Breast epithelium (tissue), 4 donors: ENCODE measurements at regions not wholly inside any gene's neighbourhood (a gene's known extent, or its start where the extent isn't known, plus 50 kb on each side); places are given as distances from the start of the nearest gene placed in this dataset.

ENCODE experiments used
- DNase-seq, 2 donors: peaks; one replicate each; pipeline ENCODE4 v3.0.0-alpha.2; 2019; ENCODE audit warnings: low spot score in 2 of 2
- H3K27ac ChIP-seq, 2 donors: fragments of 200-600 bp; sonication (generic) in 1 of 2; one replicate each; pipeline ENCODE4 v1.5.1; 2016 to 2019; ENCODE audit warnings: mild to moderate bottlenecking in 1 of 2
- H3K27me3 ChIP-seq, 2 donors: fragments of 200-600 bp; sonication (generic) in 1 of 2; one replicate each; pipeline versions ENCODE4 v1.5.1 to v1.6.0; 2017 to 2019; ENCODE audit warnings: control low read depth in 1 of 2, mild to moderate bottlenecking in 1 of 2
- H3K36me3 ChIP-seq: fragments of 200-600 bp; one replicate; pipeline ENCODE4 v1.5.1; 2019
- H3K4me1 ChIP-seq, 2 donors: fragments of 200-600 bp; sonication (generic); one replicate each; pipeline ENCODE4 v1.5.1; 2016 to 2019; ENCODE audit warnings: control low read depth in 1 of 2
- H3K4me3 ChIP-seq, 3 donors: fragments of 200-600 bp; sonication (generic); 1 replicate in 2 of 3; 2 replicates in 1 of 3; pipeline ENCODE4 v1.5.1; 2016 to 2019; ENCODE audit warnings: mild to moderate bottlenecking in 3 of 3, moderate library complexity in 2 of 3
- H3K9me3 ChIP-seq, 2 donors: fragments of 200-600 bp; sonication (generic) in 1 of 2; one replicate each; pipeline ENCODE4 v1.5.1; 2016 to 2019; ENCODE audit warnings: control low read depth in 1 of 2
- POLR2A ChIP-seq: fragments of 450-650 bp; IDR thresholded peaks from one replicate; pipeline ENCODE4 v1.6.1; 2016; ENCODE audit warnings: antibody characterized with exemption, mild to moderate bottlenecking, moderate library complexity
- POLR2AphosphoS5 ChIP-seq, 3 donors: sonication (generic); formaldehyde crosslinking; IDR thresholded peaks; one replicate each; pipeline ENCODE4 v1.6.1; 2017; ENCODE audit warnings: antibody characterized with exemption in 3 of 3
- intact Hi-C: fragments of 100-400 bp; cut with DNase I; formaldehyde crosslinking; loops from one replicate; pipeline ENCODE4 v1.15.1; 2023; ENCODE audit warnings: low total_unique reads
- TF ChIP-seq, protein P1 (sequence below), 3 donors: fragments of 450-650 bp; IDR thresholded peaks; one replicate each; pipeline ENCODE4 v1.5.1; 2016 to 2017; ENCODE audit warnings: antibody characterized with exemption in 3 of 3, mild to moderate bottlenecking in 3 of 3, moderate library complexity in 3 of 3

DNA sequence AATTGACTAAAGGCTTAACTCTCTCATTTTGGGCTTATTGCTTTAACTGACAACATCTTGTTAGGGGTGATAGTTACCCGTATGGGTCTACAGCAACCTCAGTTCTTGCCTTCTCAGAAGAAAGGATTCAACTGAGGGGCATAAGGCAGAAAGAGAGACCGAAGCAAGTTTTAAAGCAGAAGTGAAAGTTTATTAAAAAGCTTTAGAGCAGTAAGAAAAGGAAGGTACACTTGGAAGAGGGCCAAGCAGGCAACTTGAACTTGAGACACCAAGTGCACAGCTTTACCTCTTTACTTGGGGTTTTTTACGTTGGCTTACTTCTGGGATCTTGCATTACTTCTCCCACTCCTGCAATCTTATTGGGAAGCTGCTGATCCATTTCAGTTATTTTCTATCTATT, 246.9 kb upstream of the PRR20A start:
- intact Hi-C loops: no loop called here
- H3K27me3 ChIP-seq: no peaks in the 10 kb centered on the region
- H3K9me3 ChIP-seq: no peaks in the 10 kb centered on the region
- no peaks in the 10 kb centered on the region for H3K36me3 ChIP-seq
- DNase-seq: no peak
- no peak overlapping the region for H3K27ac ChIP-seq
- H3K4me1 ChIP-seq: no peaks in the 10 kb centered on the region
- TF ChIP-seq, protein P1, sequence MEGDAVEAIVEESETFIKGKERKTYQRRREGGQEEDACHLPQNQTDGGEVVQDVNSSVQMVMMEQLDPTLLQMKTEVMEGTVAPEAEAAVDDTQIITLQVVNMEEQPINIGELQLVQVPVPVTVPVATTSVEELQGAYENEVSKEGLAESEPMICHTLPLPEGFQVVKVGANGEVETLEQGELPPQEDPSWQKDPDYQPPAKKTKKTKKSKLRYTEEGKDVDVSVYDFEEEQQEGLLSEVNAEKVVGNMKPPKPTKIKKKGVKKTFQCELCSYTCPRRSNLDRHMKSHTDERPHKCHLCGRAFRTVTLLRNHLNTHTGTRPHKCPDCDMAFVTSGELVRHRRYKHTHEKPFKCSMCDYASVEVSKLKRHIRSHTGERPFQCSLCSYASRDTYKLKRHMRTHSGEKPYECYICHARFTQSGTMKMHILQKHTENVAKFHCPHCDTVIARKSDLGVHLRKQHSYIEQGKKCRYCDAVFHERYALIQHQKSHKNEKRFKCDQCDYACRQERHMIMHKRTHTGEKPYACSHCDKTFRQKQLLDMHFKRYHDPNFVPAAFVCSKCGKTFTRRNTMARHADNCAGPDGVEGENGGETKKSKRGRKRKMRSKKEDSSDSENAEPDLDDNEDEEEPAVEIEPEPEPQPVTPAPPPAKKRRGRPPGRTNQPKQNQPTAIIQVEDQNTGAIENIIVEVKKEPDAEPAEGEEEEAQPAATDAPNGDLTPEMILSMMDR (IDR thresholded peaks at IDR 0.05): no peak
- no peak for TF ChIP-seq POLR2AphosphoS5 (IDR thresholded peaks at IDR 0.05)
- TF ChIP-seq POLR2A: no peak
- no peak overlapping the region for H3K4me3 ChIP-seq

DNA sequence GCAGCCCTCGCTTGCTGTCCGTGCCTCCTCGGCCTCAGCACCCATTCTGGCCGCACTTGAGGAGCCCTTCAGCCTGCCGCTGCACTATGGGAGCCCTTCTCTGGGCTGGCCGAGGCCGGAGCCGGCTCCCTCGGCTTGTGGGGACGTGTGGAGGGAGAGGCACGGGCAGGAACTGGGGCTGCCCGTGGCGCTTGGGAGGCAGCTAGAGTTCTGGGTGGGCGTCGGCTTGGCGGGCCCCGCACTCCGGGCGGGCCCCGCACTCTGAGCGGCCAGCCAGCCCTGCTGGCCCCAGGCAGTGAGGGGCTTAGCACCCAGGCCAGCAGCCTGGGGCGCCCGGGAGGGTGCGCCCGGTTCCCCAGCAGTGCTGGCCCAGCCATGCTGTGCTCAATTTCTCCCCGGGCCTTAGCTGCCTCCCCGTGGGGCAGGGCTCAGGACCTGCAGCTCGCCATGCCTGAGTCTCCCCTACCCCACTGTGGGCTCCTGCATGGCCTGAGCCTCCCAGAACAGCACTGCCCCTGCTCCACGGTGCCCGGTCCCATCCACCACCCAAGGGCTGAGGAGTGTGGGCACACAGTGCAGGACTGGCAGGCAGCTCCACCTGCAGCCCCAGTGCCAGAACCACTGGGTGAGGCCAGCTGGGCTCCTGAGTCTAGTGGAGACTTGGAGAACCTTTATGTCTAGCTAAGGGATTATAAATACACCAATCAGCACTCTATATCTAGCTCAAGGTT, 240.0 kb upstream of the PRR20A start:
- peaks cover 0 to 6% of the 10 kb centered on the region in 2 donors for H3K9me3 ChIP-seq

DNA sequence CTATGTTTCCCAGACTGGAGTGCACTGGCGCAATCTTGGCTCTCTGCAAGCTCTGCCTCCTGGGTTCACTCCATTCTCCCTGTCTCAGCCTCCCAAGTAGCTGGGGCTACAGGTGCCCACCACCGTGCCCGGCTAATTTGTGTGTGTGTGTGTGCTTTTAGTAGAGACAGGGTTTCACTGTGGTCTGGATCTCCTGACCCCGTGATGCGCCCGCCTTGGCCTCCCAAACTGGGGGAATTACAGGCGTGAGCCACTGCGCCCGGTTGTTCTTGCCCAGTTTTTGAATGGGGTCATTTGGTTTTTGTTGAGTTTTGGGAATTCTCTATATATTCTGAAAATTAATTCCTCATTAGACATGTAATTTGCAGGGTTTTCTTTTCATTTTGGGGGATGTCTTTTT, 238.4 kb upstream of the PRR20A start:
- intact Hi-C loops: no loop called here
- Histone ChIP-seq H3K27ac (no peak overlapping the region), H3K4me3 (no peak overlapping the region), H3K36me3 (no peaks in the 10 kb centered on the region), H3K9me3 (peaks cover 0 to 6% of the 10 kb centered on the region in 2 donors), H3K4me1 (no peaks in the 10 kb centered on the region), H3K27me3 (no peaks in the 10 kb centered on the region)
- no peak for DNase-seq
- TF ChIP-seq, protein P1 (IDR thresholded peaks at IDR 0.05): no peak
- TF ChIP-seq POLR2A (no peak), POLR2AphosphoS5 (IDR thresholded peaks at IDR 0.05) (no peak)

More for the DNA sequence above, 240.0 kb upstream of the PRR20A start:
- Histone ChIP-seq H3K27me3 (no peaks in the 10 kb centered on the region), H3K4me3 (no peak overlapping the region), H3K27ac (no peak overlapping the region), H3K4me1 (no peaks in the 10 kb centered on the region), H3K36me3 (no peaks in the 10 kb centered on the region)
- no peak for DNase-seq
- intact Hi-C loops: no loop called here
- TF ChIP-seq POLR2AphosphoS5 (IDR thresholded peaks at IDR 0.05): no peak
- no peak for TF ChIP-seq POLR2A
- TF ChIP-seq, protein P1 (IDR thresholded peaks at IDR 0.05): no peak

DNA sequence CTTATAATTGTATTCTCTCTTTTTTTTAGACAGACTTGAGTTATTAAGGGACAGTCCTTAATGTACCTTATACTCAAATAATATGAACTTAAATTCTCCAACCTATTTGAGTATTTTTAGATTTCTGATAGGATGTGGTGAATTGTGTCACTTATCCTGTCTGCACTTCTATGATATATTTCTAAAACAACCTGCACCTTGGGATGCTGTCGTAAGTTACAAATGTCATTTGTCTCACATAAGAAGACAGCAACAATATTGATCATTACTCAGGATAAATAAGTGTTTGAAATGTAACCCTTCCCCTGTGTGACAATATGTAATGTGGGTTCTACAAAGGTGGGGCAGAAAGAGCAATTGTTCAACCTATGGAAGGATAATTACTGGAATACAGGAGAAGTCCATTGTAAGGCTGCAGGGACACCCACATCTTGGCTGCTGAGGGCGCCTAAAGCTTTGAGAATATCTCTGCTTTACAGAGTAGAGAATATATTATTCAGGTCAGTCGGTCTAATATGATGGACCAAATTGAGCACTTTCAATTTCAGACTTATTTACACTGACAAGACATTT, 236.9 kb upstream of the PRR20A start:
- Histone ChIP-seq H3K27ac (no peak overlapping the region), H3K27me3 (no peaks in the 10 kb centered on the region), H3K4me3 (no peak overlapping the region), H3K9me3 (peaks cover 0 to 6% of the 10 kb centered on the region in 2 donors), H3K36me3 (no peaks in the 10 kb centered on the region), H3K4me1 (no peaks in the 10 kb centered on the region)
- intact Hi-C loops: no loop called here
- DNase-seq: no peak
- TF ChIP-seq, protein P1 (IDR thresholded peaks at IDR 0.05): no peak

DNA sequence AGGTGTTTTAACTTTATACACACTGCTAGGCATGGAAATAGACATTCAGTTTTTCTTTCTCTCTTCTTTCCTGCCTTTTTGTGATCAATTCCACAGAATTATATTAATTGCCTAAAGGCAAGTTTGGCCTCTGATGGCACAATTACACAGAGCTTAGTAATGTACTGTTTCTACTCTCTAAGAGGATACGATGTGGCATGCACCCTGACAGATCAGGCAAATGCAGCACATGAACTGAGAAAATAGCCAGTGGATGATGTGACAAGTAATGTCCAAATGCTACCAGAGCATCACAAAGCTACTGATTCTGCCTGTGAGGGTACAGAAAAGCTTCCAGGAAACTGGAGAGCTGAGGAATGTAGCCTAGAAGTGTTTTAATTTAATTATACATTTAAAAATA, 233.8 kb upstream of the PRR20A start:
- no peak for DNase-seq
- intact Hi-C loops: no loop called here
- Histone ChIP-seq H3K9me3 (no peaks in the 10 kb centered on the region), H3K4me3 (no peak overlapping the region), H3K4me1 (no peaks in the 10 kb centered on the region), H3K27me3 (no peaks in the 10 kb centered on the region), H3K36me3 (no peaks in the 10 kb centered on the region), H3K27ac (no peak overlapping the region)
- no peak for TF ChIP-seq POLR2AphosphoS5 (IDR thresholded peaks at IDR 0.05)
- TF ChIP-seq, protein P1 (IDR thresholded peaks at IDR 0.05): no peak
- no peak for TF ChIP-seq POLR2A
